DMS53 (cell line): ENCODE measurements at regions not wholly inside any gene's neighbourhood (a gene's known extent, or its start where the extent isn't known, plus 50 kb on each side); places are given as distances from the start of the nearest gene placed in this dataset.
"Not testable (repeated sequence)": the region's sequence is repeated elsewhere in the genome, so short reads cannot be mapped to it uniquely, and the experiment has no call there.

ENCODE experiments used
- DNase-seq: peaks from one replicate; lab custom pipeline; 2025; lab: John Stamatoyannopoulos, UW

DNA sequence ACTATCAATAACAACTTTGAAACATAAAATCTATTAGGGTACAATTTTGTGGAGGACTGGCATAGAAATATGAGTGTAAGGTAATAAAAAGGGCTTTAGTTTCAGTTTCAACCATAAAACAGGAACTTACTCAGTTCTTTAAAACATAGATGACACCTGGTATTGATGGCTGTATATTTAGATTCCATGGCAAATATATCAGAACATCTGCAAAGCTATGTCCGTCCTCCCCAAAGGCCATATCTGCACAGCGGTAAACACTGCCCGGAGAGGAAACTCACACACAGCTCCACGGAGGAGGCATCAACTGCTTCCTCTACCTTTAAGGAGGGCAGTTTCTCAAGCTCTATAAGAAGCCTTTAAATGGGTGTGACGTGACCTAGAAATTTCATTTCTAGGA is 993.3 kb downstream of the BRD1 start:
- DNase-seq: no peak

GRCh38 chr22:48832592-48832991 is 995.1 kb downstream of the BRD1 start:
- DNase-seq: no peak

GRCh38 chr22:48829908-48830307 is 997.8 kb downstream of the BRD1 start:
- DNase-seq: no peak

GRCh38 chr22:48828688-48829087 is 999.0 kb downstream of the BRD1 start:
- no peak for DNase-seq

- DNase-seq: no peak
These were observed 999.6 kb downstream of the BRD1 start for GRCh38 chr22:48827904-48828555.

DNA sequence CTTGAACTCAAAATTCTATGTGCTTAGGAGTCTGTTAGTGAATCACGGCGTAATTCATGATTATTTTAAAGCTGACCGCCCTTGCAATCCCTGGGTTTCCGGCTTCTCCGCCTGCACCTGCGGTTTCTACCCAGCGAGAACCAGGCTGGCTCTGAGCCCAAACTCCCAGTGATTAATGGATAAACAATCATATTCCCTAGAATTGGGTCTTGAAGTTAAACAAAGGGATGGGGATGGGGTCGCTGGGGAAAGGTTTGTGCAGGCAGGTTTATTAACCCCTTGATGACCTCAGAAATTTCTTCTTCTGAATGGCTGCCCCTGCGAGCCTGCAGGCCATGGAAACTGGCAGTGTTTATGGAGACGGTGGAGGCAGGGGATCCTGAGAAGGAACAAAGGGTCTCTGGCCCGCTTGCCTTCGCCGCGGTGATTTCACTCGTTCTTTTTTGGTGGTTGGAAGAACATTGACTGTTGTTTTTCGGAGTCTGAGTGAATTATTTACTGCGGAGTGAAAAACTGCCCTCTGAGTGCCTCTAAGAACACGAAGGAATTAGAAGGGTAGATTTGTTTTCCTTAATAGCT is 1000.3 kb downstream of the BRD1 start:
- no peak for DNase-seq

- DNase-seq: no peak
These were observed 1001.1 kb downstream of the BRD1 start for GRCh38 chr22:48826546-48826945.

DNA sequence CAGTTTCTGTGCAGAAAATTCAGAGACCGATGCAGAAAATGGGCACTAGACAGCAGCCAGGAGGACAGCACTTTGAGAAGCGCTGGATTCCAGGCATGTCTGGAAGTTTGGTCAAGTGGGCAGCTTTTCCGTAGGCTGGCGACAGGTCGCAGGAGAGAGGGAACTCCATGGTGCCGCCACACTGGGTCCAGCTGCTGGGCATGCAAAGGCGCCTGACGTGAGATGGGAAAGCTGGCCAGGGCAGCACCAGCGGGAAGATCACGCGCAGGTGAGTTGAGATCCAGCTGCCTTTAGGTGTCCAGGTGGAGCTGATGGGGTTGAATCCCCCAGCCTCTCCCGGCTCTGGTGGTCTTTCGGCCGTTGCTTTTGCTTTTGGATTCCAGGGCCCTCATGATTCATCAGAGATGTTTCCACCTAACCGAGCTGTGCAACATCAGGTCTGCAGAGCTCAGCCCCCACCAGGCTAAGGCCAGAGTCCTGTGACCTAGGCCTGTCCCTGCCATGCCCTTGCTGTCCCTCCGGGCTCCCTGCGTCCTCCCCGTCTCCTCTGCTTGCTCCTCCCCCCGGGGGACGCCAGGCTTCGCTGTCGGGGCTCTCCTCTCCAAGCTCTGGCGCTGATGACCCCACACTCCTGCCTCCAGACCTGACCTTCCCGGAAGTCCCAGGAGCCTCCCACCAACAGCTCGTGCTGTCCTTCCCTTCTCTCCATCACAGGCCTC is 1001.7 kb downstream of the BRD1 start:
- no peak for DNase-seq

- no peak for DNase-seq
These were observed 1002.7 kb downstream of the BRD1 start for GRCh38 chr22:48824712-48825651.

DNA sequence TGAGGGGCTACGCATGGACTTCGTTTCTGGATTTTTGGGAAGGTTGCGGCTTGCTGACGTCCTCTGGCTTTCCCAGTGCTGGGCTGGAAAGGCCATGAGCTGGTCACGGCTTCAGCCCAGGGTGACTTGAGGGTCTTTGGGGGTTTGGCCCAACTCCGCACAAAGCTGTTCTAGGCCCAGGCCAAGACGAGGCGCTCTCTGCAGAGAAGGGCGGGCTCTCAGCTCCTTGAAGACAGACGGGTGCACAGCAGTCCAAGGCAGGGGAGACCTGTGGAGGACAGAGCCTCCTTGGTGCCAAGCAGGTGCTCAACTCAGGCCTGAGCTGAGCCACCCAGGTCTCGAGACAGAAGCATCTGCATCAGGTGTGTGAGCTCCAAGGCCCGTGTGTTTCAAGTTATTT is 1003.7 kb downstream of the BRD1 start:
- DNase-seq: no peak

GRCh38 chr22:48822278-48823233 is 1005.1 kb downstream of the BRD1 start:
- DNase-seq: no peak

- DNase-seq: no peak
These were observed 1005.9 kb downstream of the BRD1 start for GRCh38 chr22:48821727-48822126.

DNA sequence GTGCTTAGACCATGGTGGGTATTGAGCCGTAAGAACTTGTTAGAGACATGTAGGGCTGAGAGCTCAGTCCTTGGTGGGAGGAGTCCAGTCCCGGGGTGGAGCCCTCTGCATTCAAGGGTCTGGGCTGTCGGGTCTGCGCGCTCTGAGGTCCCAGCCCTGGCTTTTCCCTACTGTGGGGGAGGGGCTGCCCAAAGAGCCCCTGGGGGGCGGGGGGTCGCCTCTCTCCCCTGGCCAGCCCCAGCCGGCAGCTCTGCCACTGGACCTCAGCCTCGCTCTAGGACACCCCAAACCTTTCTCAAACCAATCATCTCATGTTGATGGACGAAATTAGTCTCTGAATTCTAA is 1006.4 kb downstream of the BRD1 start:
- no peak for DNase-seq

GRCh38 chr22:48820481-48821345 is 1007.0 kb downstream of the BRD1 start:
- DNase-seq: no peak

- no peak for DNase-seq
These were observed 1007.7 kb downstream of the BRD1 start for GRCh38 chr22:48819961-48820360.

GRCh38 chr22:48819232-48819631 is 1008.4 kb downstream of the BRD1 start:
- DNase-seq: no peak

DNA sequence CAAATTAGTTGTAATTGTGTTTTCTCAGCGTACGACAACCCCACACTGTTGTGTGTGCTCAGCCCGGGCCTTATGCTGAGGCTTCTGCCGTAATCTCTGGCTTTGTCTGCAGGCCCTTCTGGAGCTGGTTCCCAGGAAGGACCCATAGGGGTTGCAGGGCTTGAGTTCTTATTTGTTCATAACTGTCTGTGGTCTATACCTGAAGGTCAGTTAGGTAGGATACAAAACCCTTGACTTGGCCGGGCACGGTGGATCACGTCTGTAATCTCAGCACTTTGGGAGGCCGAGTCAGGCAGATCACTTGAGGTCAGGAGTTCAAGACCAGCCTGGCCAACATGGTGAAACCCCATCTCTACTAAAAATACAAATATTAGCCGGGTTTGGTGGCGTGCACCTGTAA is 1010.2 kb downstream of the BRD1 start:
- DNase-seq: not testable (repeated sequence)

DNA sequence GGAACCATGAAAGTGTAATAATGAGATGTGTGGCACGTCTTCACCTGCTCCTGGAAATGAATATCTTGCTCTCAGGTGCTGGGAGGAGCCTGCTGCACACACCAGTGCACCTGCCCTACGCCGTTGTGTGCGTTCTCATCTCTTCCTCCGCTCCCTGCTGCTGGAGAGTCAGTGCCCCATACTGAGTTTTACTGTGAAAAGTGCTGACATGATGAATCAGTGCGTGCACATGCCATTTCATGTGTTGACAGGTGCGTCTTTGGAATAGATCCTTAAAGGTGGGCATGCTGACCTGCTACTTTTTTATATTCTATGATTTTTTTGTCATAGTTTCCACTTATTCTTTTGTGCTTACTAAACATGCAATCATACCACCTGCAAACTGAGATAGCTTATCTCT is 1015.8 kb downstream of the BRD1 start:
- no peak for DNase-seq

DNA sequence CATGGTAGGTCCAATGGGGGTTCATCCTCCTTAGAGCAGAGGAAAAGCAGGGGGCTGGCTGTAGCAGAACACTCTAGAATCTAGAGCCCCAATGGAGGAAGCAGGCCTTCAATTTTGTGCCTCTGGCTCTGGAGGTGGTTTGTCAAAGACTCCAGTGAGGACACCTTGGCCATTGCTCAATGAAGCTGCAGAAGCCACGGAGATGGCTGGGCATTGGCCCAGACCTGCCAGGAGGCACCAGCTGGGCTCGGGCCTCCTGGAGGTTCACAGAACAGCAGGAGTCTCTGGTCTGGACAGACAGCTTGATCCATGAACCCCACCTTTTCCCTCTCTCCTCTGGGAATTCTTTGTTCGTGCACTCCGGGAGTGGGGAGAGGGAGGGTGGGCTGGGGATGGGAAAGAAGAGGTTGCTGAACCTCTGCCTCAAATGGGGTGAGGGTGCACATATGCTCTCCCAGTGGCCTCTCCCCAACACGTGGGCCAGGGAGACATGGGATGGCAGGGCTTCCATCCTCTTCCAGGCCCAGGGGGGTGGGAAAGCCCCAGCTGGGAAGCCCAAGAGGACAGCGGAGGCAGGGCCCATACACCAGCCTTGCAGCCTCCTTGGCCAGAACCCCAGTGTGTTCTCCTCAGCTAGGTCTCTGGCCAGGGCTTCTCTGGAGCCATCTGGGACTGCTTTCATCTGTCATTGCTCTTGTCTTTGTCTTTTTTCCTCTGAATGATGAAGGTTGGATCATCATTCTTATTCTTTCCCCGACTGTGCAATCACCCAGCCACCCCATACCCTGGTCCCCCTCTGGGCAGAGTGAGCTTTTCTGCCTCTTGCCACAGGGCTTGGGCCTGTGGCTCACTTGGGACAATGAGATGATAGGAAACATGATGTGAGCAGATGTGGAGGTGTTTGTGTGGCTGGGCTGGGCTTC is 1019.4 kb downstream of the BRD1 start:
- DNase-seq: no peak
